SHP77 (cell line): ENCODE measurements at regions not wholly inside any gene's neighbourhood (a gene's known extent, or its start where the extent isn't known, plus 50 kb on each side); places are given as distances from the start of the nearest gene placed in this dataset.

Source experiments
- DNase-seq, 2 experiments: peaks; one replicate each; lab custom pipeline; 2025; lab: John Stamatoyannopoulos, UW

GRCh38 chr15:98202256-98202655, 241.8 kb downstream of the ARRDC4 start:
- DNase-seq = no peak

- no peak for DNase-seq
These were observed 243.6 kb downstream of the ARRDC4 start for GRCh38 chr15:98203872-98204660.

- no peak for DNase-seq
These were observed 247.4 kb downstream of the ARRDC4 start for GRCh38 chr15:98207928-98208327.

GRCh38 chr15:98213346-98213979, 253.0 kb downstream of the ARRDC4 start:
- no peak for DNase-seq

GRCh38 chr15:98216166-98216565, 255.7 kb downstream of the ARRDC4 start:
- no peak for DNase-seq

GRCh38 chr15:98217356-98217755, 256.9 kb downstream of the ARRDC4 start:
- DNase-seq = no peak

- DNase-seq = no peak
These were observed 260.6 kb downstream of the ARRDC4 start for GRCh38 chr15:98221144-98221543.

- no peak for DNase-seq
These were observed 261.1 kb downstream of the ARRDC4 start for GRCh38 chr15:98221577-98221976.

GRCh38 chr15:98226149-98226548, 265.6 kb downstream of the ARRDC4 start:
- DNase-seq = no peak

- no peak for DNase-seq
These were observed 266.1 kb downstream of the ARRDC4 start for GRCh38 chr15:98226578-98226977.

- no peak for DNase-seq
These were observed 268.3 kb downstream of the ARRDC4 start for GRCh38 chr15:98228846-98229245.

- no peak for DNase-seq
These were observed 270.5 kb downstream of the ARRDC4 start for GRCh38 chr15:98230975-98231374.

- DNase-seq = no peak
These were observed 271.4 kb downstream of the ARRDC4 start for GRCh38 chr15:98231696-98232440.

GRCh38 chr15:98232761-98233160, 272.3 kb downstream of the ARRDC4 start:
- no peak for DNase-seq

- no peak for DNase-seq
These were observed 273.4 kb downstream of the ARRDC4 start for GRCh38 chr15:98233873-98234272.

GRCh38 chr15:98240303-98240702, 279.8 kb downstream of the ARRDC4 start:
- DNase-seq = no peak

- DNase-seq = no peak
These were observed 280.6 kb downstream of the ARRDC4 start for GRCh38 chr15:98241032-98241554.

- no peak for DNase-seq
These were observed 296.8 kb downstream of the ARRDC4 start for GRCh38 chr15:98257290-98257689.

GRCh38 chr15:98263787-98264186, 303.3 kb downstream of the ARRDC4 start:
- DNase-seq = no peak

- DNase-seq = no peak
These were observed 305.8 kb downstream of the ARRDC4 start for GRCh38 chr15:98266295-98266694.

- DNase-seq = no peak
These were observed 307.7 kb downstream of the ARRDC4 start for GRCh38 chr15:98268163-98268562.

GRCh38 chr15:98272625-98273024, 312.1 kb downstream of the ARRDC4 start:
- DNase-seq = no peak

- no peak for DNase-seq
These were observed 315.5 kb downstream of the ARRDC4 start for GRCh38 chr15:98276018-98276417.
